H9 (cell line): ENCODE measurements at regions not wholly inside any gene's neighbourhood (a gene's known extent, or its start where the extent isn't known, plus 50 kb on each side); places are given as distances from the start of the nearest gene placed in this dataset.

Source experiments
- DNase-seq: peaks from one replicate; pipeline ENCODE4 v3.0.0-alpha.2; 2017
- H2AFZ ChIP-seq: one replicate; pipeline ENCODE4 v1.6.1; 2013; ENCODE audit warnings: mild to moderate bottlenecking, low read length, control low read depth, moderate library complexity
- H2AK5ac ChIP-seq: 2 replicates; pipeline ENCODE4 v1.6.1; 2013; ENCODE audit warnings: low read length, control low read depth, mixed read lengths; ENCODE audit not compliant: insufficient read length
- H2BK120ac ChIP-seq: one replicate; pipeline ENCODE4 v1.6.1; 2013; ENCODE audit warnings: low read depth, mild to moderate bottlenecking, low read length, control low read depth, inconsistent platforms; ENCODE audit not compliant: poor library complexity, severe bottlenecking
- H2BK12ac ChIP-seq: 2 replicates; pipeline ENCODE4 v1.6.1; 2013; ENCODE audit warnings: low read length, control low read depth, mixed read lengths, low read depth; ENCODE audit not compliant: insufficient read length
- H2BK15ac ChIP-seq: 2 replicates; pipeline ENCODE4 v1.6.1; 2013; ENCODE audit warnings: low read depth, low read length, control low read depth
- H2BK20ac ChIP-seq: one replicate; pipeline ENCODE4 v1.6.1; 2013; ENCODE audit warnings: low read depth, mild to moderate bottlenecking, low read length, control low read depth, inconsistent platforms; ENCODE audit not compliant: poor library complexity, severe bottlenecking
- H2BK5ac ChIP-seq: 2 replicates; pipeline ENCODE4 v1.6.1; 2013; ENCODE audit warnings: low read length, control low read depth, mixed read lengths; ENCODE audit not compliant: insufficient read length
- H3K14ac ChIP-seq: 2 replicates; pipeline ENCODE4 v1.6.1; 2013; ENCODE audit warnings: low read length, control low read depth; ENCODE audit not compliant: insufficient read depth
- H3K18ac ChIP-seq: 2 replicates; pipeline ENCODE4 v1.6.1; 2013; ENCODE audit warnings: low read depth, mild to moderate bottlenecking, mixed read lengths, low read length, control low read depth; ENCODE audit not compliant: insufficient read length
- H3K23ac ChIP-seq: 2 replicates; pipeline ENCODE4 v1.6.1; 2013; ENCODE audit warnings: low read length, control low read depth, mixed read lengths, low read depth; ENCODE audit not compliant: insufficient read length
- H3K23me2 ChIP-seq: 2 replicates; pipeline ENCODE4 v1.6.1; 2013; ENCODE audit warnings: low read depth, mild to moderate bottlenecking, mixed read lengths, low read length, control low read depth; ENCODE audit not compliant: insufficient read length, poor library complexity, severe bottlenecking
- H3K27ac ChIP-seq: 2 replicates; pipeline ENCODE4 v1.5.1; 2013; ENCODE audit warnings: low read length, control low read depth, mixed read lengths, low read depth; ENCODE audit not compliant: insufficient read length
- H3K27me3 ChIP-seq: 2 replicates; pipeline ENCODE4 v1.6.1; 2013; ENCODE audit warnings: low read length, control low read depth, inconsistent platforms; ENCODE audit not compliant: insufficient read depth
- H3K4ac ChIP-seq: 2 replicates; pipeline ENCODE4 v1.6.1; 2013; ENCODE audit warnings: low read depth, mild to moderate bottlenecking, control low read depth, inconsistent platforms, low read length, moderate library complexity
- H3K4me1 ChIP-seq: 2 replicates; pipeline ENCODE4 v1.6.1; 2013; ENCODE audit warnings: low read length, control low read depth, inconsistent platforms; ENCODE audit not compliant: insufficient read depth
- H3K4me2 ChIP-seq: 2 replicates; pipeline ENCODE4 v1.6.1; 2013; ENCODE audit warnings: low read length, control low read depth, mixed read lengths; ENCODE audit not compliant: insufficient read length, insufficient read depth
- H3K56ac ChIP-seq: 2 replicates; pipeline ENCODE4 v1.6.1; 2013; ENCODE audit warnings: low read depth, mild to moderate bottlenecking, mixed read lengths, low read length, control low read depth; ENCODE audit not compliant: insufficient read length
- H3K79me1 ChIP-seq: 2 replicates; pipeline ENCODE4 v1.6.1; 2013; ENCODE audit warnings: low read depth, mild to moderate bottlenecking, moderate library complexity, low read length, control low read depth, inconsistent platforms; ENCODE audit not compliant: insufficient read depth, poor library complexity, severe bottlenecking
- H3K79me2 ChIP-seq: 2 replicates; pipeline ENCODE4 v1.6.1; 2013; ENCODE audit warnings: low read length, control low read depth, inconsistent platforms; ENCODE audit not compliant: insufficient read depth
- H3K9ac ChIP-seq: 2 replicates; pipeline ENCODE4 v1.6.1; 2013; ENCODE audit warnings: low read length, control low read depth, mixed read lengths; ENCODE audit not compliant: insufficient read length; ENCODE audit errors: extremely low read depth
- H3K9me3 ChIP-seq: one replicate; pipeline ENCODE4 v1.6.1; 2013; ENCODE audit warnings: low read depth, low read length, inconsistent platforms; ENCODE audit not compliant: control insufficient read depth
- H3T11ph ChIP-seq: one replicate; pipeline ENCODE4 v1.6.1; 2013; ENCODE audit warnings: mild to moderate bottlenecking, low read length, control low read depth, inconsistent platforms
- H4K20me1 ChIP-seq: one replicate; pipeline ENCODE4 v1.6.1; 2013; ENCODE audit not compliant: control insufficient read depth, insufficient read length, insufficient read depth
- H4K5ac ChIP-seq: 2 replicates; pipeline ENCODE4 v1.6.1; 2013; ENCODE audit warnings: low read depth, mild to moderate bottlenecking, mixed read lengths, low read length, control low read depth; ENCODE audit not compliant: insufficient read length
- H4K8ac ChIP-seq: replicated peaks from 2 replicates; pipeline ENCODE4 v1.6.1; 2013; ENCODE audit warnings: low read length, control low read depth, mixed read lengths, low read depth; ENCODE audit not compliant: insufficient read length
- H4K91ac ChIP-seq: 2 replicates; pipeline ENCODE4 v1.6.1; 2013; ENCODE audit warnings: low read depth, mild to moderate bottlenecking, moderate library complexity, mixed read lengths, low read length, control low read depth; ENCODE audit not compliant: insufficient read length
- H3K27ac Mint-ChIP-seq, 3 experiments: 2 replicates in 2 of 3; 3 replicates in 1 of 3; pipeline ENCODE4 v1.8.0; 2020 to 2021; ENCODE audit warnings: mixed read lengths in 3 of 3, mild to moderate bottlenecking in 1 of 3, moderate library complexity in 1 of 3
- H3K27me3 Mint-ChIP-seq: 2 replicates; pipeline ENCODE4 v1.8.0; 2021; ENCODE audit warnings: low read depth, mild to moderate bottlenecking, moderate library complexity, mixed read lengths
- H3K36me3 Mint-ChIP-seq, 3 experiments: 2 replicates in 2 of 3; 3 replicates in 1 of 3; pipeline ENCODE4 v1.8.0; 2020 to 2021; ENCODE audit warnings: low read depth in 3 of 3, mixed read lengths in 3 of 3; ENCODE audit not compliant: insufficient read depth in 1 of 3
- H3K4me1 Mint-ChIP-seq, 2 experiments: 2 replicates each; pipeline ENCODE4 v1.8.0; 2020; ENCODE audit warnings: mixed read lengths in 2 of 2
- H3K4me3 Mint-ChIP-seq, 2 experiments: 2 replicates in 1 of 2; 3 replicates in 1 of 2; pipeline ENCODE4 v1.8.0; 2020 to 2021; ENCODE audit warnings: mild to moderate bottlenecking in 2 of 2, mixed read lengths in 2 of 2, moderate library complexity in 1 of 2
- H3K9me3 Mint-ChIP-seq, 2 experiments: 2 replicates in 1 of 2; 3 replicates in 1 of 2; pipeline ENCODE4 v1.8.0; 2020; ENCODE audit warnings: mild to moderate bottlenecking in 2 of 2, mixed read lengths in 2 of 2, moderate library complexity in 1 of 2
- CTCF ChIP-seq: fragments of 200-600 bp; sonication (generic); conservative IDR thresholded peaks from 3 replicates; pipeline ENCODE4 v1.8.0; 2021; ENCODE audit warnings: antibody characterized with exemption, mild to moderate bottlenecking
- WGBS: extraction: QIAGEN DNeasy Blood & Tissue Kit; methylation state at CpG from one replicate; pipeline ENCODE4 v1.1.7; 2013; ENCODE audit warnings: missing lambda C conversion rate, low lambda C conversion rate, mixed read lengths; ENCODE audit not compliant: insufficient read length; ENCODE audit errors: extremely low coverage; 5-methylcytosine and 5-hydroxymethylcytosine counted together

GRCh38 chr4:27807207-27807606, 946.6 kb downstream of the STIM2 start:
- H3K4me2 ChIP-seq = no peak overlapping the region
- no peak overlapping the region for H4K5ac ChIP-seq
- no peak overlapping the region for H4K91ac ChIP-seq
- H3K4me3 Mint-ChIP-seq = no peak overlapping the region
- no peak overlapping the region for H2AFZ ChIP-seq
- H3K9ac ChIP-seq = no peak overlapping the region
- H3K4ac ChIP-seq = no peak overlapping the region
- H3K18ac ChIP-seq = no peak overlapping the region
- H2BK120ac ChIP-seq = no peak overlapping the region
- H3K9me3 ChIP-seq = no peaks in the 10 kb centered on the region
- H3K9me3 Mint-ChIP-seq = no peaks in the 10 kb centered on the region
- H4K20me1 ChIP-seq = no peaks in the 10 kb centered on the region
- H2BK12ac ChIP-seq = no peak overlapping the region
- H2BK20ac ChIP-seq = no peak overlapping the region
- H3K27me3 Mint-ChIP-seq = no peaks in the 10 kb centered on the region
- no peak for TF ChIP-seq CTCF
- no peak overlapping the region for H2BK15ac ChIP-seq
- H3K14ac ChIP-seq = no peak overlapping the region
- DNase-seq = no peak
- no peak overlapping the region for H2BK5ac ChIP-seq
- H3K4me1 ChIP-seq = no peaks in the 10 kb centered on the region
- no peaks in the 10 kb centered on the region for H3K79me1 ChIP-seq
- H3K79me2 ChIP-seq = no peaks in the 10 kb centered on the region
- H3K23ac ChIP-seq = no peak overlapping the region
- H3T11ph ChIP-seq = no peak overlapping the region
- no CpG with 5 or more reads among the region's 3 CpGs for WGBS
- no peaks in the 10 kb centered on the region for H3K27me3 ChIP-seq
- H4K8ac ChIP-seq = no peak overlapping the region
- H2AK5ac ChIP-seq = no peak overlapping the region
- no peak overlapping the region for H3K27ac ChIP-seq
- no peaks in the 10 kb centered on the region for H3K4me1 Mint-ChIP-seq
- H3K27ac Mint-ChIP-seq = no peak overlapping the region; a peak in 1 of 7 replicates
- no peaks in the 10 kb centered on the region for H3K23me2 ChIP-seq
- H3K56ac ChIP-seq = no peak overlapping the region
- H3K36me3 Mint-ChIP-seq = no peaks in the 10 kb centered on the region
